NCI-H345 treated with DMSO at 0.1 percent for 48 hours (cell line): ENCODE measurements at regions not wholly inside any gene's neighbourhood (a gene's known extent, or its start where the extent isn't known, plus 50 kb on each side); places are given as distances from the start of the nearest gene placed in this dataset.

Source experiments
- DNase-seq: peaks from one replicate; lab custom pipeline; 2025; ENCODE audit not compliant: unreplicated experiment; lab: John Stamatoyannopoulos, UW

DNA sequence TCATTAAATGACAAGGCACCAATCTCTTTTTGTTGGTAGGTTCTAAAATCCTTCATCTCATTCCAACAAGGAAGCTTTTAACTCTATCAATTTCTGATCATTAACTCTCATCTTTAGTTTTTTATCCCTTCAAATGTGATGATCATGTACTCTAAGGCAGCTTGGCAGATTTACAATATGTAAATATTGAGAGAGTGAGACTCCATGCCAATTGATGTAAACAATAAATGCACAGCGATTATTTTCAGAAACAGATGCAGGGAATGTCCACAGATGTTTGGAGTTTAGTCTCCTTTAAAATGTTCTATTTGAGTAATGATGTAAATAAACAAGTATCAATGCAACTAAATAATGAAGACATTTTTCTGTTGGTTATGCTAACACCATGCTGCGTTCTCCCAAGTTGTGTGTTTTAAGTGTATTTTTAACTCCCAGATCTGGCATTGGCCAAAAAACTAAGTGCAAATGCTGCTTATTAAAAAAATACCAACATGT, 213.8 kb downstream of the AHR start:
- DNase-seq: no peak

DNA sequence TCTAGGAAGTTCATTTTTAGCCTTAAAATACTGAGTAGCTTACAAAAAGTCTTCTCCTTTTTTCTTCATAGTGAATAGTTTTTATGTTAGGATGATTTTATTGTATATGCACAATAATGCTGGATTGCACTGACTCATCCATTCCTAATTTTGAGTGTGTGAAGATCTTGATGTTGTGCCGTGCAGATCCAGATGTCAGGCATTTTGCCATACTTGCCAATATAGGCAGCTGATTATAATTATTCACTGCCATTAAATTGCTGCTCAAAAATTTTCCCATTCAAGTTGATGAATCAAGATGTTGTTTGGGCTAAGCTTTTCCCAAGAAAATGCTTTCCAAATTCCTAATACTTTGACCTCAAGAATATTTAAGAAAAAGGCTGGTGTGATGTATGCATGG, 218.3 kb downstream of the AHR start:
- DNase-seq: no peak

DNA sequence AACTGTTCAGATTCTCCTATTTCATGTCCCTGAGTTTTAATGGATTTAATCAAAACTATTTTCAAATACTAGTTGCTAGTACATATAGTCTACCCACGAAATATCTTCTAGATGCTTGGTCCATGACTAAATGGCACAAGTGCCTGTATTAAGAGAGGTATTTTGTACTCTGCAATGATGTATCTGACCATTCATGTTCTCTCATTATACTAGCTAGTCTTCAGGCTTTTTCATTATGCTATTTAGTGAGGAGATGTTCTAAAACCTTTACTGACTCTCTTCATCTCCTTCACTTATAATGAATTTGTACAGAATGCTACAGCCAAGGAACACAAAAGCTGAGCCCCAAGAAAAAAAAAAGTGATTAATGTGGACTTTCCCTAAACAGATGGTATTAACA, 222.5 kb downstream of the AHR start:
- no peak for DNase-seq

DNA sequence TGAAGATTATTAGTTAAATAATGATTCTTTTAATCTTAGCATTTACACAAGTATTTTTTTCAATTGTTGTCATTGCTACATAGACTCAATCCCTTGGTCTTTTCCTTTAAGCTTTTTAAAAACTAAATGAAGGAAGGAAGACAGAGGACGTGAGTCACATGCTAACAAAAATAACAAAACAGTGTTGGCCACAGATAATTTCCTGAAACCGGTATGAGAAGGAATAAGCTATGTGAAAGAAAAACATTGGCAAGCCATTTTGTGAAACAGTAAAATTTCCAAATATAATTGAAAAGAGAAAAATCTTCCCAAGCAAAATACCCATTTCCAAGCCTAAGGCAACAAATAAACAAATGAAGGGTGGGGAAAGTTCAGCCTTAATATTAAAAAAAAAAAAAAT, 223.0 kb downstream of the AHR start:
- no peak for DNase-seq

DNA sequence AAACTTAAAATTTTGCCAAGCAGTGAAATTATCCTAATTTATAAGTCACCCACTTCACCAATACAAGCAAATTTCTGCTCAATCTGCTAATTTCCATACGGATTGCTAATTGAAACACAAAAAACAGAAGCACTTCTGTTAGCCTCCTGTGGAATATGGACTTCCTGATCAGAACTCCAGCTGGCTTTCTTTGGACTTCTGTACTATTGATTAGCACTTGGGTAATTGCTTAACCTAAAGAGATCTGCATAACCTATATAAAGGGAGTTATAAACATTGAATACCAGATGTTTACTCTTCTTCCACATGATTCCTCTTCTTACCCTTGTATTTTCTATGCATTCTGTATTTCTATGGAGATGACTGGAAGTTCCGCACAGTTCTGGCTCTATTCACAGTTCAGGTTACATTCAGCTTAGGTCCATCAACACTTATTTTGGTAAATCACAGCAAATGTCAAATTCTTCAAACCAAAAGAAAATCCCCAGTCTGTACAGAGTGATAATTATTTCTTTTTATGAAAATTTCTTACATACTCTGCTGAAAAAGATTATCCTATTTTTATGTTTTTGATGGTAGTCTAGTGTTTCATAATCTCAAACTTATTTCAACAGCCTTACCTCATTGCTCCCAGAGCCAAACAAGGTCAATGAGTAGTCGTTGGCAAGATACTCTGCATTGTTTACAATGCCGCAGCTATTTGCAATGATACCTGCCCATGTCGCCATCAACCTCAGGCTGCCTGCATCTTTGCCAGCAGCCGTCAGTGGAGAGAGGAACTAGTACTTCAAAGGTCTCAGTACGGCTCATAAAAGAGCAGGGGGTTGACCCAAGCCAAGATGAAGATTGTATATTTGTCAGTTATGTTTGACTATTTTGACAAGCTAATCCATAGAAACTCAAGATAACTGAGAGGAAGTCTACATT, 225.6 kb downstream of the AHR start:
- no peak for DNase-seq

DNA sequence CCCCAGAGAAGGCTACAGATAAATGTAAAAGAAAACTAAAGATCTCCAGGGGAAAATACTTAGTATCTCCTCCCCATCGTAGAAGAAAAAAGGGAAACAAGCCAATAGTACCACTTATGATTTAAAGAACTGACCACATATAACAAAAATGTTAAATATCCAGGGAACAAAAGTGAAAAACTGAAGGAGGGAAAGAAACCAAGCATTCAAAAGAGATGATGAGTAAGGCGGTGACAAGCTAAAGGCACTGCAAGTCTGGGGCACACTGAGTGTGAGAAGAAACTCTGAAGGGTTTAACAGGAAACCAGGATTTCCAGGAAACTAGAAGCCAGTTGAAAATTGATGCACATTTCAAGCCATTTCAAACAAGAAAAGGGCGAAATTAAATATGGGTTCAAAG, 226.3 kb downstream of the AHR start:
- DNase-seq: no peak

DNA sequence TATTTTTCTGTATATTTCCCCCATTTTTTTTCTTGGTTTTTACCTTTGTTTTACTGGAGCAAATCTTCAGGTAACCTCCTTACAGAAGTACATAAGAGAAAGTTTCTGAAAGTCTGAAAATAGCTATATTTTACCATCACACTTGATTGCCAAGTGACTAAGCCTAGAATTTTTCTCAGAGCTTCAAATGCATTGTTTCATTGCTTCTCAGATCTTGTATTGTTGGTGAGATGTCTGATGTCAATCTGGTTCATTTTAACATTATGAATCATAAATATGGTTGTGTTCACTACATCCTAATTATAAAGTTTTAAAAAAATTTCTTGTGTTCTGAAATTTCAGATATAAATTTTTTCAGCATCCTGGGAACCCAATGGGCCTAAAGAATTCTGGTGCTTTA, 228.2 kb downstream of the AHR start:
- DNase-seq: no peak

DNA sequence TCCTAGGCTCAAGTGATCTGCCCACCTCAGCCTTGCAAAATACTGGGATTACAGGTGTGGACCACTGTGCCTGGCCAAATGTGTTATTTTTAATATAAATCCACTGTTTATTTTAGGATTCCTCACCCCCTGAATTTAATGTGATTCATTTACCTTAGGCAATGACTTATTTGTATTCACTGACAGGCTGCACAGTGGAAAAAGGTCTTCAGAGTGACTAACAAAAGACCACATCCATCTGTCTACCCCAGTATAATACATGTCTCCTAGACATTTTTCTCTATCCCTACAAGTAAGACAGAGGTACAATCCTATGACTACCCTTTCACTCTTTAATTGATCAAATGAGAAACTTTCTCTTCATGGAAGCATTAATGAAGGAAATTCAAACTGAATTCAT, 230.2 kb downstream of the AHR start:
- DNase-seq: no peak

DNA sequence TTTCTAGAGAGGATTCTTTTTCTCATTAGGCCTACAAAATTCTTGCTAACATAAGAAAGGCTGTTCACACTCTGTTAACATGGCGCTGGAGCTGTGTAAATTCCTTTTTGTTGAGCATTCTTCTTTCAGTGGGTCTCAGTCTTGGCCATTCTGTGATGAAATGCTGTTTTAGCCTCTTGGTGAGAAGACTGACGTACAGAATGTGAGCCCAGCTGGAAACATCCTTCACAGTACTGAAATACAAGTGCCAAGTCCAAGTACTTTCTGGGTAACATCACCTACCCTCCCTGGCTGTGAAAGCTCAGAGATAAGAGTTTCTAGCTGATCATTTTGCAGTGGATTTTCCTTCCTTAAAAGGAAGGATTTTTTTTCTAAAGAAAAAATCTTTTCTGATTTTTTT, 231.8 kb downstream of the AHR start:
- DNase-seq: no peak

DNA sequence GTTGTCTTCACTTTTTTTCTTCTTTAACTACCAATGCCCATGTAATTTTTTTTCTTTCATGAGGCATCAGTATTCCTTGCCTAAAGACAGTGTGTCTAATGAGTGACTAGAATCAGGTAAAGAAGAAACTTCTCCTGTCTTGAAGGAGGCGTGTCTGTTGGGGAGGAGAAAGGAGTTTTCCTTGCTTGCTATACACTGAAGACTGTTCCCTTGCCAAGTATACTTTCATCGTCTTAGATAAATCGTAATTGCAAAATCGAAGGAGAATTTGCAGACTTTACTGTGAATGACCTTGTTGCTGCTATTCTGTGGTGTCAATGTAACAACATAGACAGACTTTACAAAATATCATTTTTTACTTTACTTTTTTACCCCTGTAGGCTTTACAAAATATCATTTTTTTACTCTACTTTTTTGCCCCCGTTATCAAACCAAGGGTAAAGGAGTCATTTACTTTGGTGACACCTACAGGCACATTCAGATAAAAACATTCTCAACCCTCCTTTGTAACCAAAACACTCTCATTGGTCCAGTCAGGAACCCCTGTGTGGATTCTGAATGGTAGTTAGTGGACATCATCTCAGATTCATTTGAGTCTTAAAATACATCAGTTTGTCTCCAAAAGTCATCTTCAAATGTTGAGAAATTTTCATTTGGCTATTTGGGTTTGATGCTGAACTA, 232.4 kb downstream of the AHR start:
- no peak for DNase-seq

DNA sequence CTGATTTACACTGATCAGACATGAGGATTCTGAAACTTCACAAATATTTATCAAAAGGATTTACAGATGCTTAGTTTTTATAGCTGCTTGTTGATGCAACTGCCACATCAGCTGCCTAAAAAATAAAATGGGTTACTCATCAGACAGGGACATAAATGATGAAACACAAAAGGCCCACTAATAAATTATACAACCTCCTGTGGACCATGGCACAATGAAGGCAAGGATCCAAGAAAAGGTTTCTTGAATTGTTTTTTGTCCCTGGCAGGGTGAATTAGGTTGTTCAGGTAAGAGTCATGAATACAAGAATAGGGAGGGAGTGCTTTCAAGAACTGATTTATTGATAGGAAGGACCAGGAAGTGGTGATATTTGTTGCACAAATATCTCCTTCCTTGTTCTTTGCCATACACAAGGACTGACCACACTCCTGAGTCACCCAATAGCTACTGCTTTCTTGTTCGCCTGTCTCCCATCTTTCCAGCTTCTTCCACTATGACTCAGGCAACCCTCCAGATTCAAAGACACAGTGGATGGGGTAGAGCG, 234.5 kb downstream of the AHR start:
- DNase-seq: no peak

DNA sequence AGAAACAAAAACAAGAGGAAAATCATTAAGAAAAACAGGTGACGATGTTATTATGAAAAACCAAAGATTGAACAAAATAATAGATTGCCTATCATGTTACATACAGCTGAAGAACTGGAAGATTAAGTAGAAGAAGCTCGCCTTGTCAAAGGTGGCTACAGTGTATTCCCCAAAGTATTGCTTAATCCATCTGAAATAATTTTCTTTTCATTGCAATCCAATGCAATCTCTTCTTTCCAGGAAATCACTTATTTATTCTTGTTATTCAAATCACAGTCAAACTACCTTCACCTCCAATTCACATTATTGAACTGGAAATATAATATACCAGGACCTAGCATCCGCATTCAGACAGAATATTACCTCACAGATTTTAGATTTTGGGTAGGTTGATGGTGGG, 235.9 kb downstream of the AHR start:
- DNase-seq: no peak

DNA sequence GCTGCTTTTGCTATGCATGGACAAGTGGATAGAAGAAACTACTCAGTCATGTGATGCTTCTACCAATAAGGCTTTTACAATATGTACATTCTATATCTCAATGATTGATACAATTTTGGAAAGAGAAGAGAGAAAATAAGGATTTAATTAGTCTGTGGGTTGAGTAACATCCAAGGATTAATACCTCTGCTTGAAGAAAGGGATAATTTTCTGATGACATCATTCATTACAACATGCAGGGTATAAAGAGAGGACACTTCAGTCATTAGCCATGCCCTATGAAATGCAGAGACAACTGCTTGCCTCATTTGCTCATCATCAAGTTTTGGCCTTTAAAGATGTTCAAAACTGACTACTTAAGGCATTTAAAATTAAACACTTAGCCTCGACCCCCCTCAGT, 237.3 kb downstream of the AHR start:
- no peak for DNase-seq

DNA sequence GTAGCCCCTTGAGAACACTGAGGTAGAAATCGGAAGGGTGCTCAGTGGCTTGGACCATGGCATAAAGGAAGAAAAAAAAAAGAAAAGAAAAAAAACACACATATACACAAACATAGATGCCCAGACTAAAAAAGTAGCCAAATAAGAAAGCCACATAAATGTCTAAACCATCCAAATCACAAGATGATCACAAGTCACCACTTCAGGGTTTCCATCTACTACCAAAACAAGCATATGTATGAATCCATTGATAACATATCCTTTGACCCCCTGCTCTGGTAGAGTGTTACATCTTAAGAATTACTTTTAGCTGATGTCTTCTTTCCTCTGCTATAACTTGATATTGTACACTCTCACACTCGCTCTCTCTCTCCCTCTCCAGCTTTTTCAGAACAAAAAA, 245.9 kb downstream of the AHR start:
- DNase-seq: no peak

DNA sequence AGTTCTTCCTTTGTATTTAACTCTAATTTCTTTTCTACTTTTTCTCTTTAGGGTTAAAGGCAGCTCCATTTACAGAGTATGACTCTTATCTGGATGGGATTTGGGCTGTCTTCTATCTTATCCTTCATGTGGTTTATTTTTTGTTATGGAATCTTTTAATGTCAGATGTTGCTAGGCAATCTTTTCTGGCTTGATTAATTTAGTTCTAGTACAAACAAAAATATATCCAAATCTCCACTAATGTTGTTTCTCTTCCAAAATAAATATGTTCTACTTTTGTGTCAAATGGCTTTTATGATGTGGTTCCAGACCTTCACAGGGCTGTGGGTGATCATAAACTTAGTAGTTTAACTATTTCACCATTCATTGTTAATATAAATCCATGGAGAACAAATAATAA, 246.9 kb downstream of the AHR start:
- no peak for DNase-seq

DNA sequence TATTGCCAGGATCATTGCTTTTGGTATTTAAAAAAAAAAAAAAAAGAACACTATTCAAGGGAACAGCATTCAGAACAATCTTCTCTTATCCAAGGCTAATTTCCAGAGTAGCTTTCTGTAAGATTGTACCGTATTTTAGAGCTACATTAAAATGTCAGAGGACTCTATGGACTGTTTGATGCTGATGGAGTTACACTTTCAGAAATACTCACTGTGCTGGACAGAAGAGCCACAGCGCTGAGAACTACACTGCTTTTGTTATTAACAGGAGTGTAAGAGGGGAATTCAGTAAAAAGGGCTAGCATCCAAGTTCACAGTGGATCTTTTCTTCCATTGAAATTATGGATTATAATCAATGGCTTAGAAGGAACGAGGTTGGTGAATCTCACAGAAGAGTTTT, 247.7 kb downstream of the AHR start:
- no peak for DNase-seq

DNA sequence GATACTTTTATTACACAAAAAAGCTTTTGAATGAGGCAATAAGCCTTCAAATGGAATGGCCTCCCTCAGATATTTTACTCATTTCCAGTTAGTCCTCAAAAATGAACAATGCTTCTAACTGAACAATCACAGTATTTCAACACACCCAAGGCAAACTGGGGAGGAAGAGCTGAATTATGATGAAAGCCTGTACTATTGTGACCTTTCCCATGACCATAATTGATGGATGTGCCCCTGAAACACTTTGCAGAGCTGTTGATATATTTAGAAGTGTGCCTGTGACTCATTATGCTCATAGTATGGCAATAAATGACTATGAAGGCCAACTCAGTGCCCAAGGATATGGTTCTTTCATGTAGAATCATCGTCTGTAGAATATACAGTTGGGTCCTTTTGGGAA, 248.1 kb downstream of the AHR start:
- DNase-seq: no peak

DNA sequence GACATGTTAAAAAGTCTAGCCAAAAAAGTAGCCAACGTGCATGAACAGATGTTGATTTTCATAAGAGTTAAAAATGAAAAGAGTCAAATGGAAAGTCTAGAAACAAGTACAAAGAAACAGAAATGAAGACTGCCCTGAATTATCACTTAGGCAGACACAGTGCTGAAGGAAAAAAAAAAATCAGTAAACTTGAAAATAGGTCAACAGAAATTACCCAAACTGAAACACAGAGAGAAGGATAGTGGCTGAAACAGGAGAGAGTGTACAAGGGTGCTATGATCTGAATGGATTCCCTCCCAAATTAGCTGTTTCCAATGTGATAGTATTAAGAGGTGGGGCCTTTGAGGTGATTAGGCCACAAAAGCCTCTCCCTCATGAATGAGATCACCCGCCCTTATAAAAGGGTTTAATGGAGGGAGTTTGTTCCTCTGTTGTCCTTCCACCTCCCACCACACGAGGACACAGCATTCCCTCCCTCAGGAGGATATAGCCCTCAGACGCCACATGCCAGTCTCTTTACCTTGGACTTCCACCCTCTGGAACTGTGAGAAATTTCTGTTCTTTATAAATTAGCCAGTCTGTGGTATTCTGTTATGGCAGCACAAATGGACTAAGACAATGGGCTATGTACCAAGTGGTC, 249.7 kb downstream of the AHR start:
- DNase-seq: no peak

DNA sequence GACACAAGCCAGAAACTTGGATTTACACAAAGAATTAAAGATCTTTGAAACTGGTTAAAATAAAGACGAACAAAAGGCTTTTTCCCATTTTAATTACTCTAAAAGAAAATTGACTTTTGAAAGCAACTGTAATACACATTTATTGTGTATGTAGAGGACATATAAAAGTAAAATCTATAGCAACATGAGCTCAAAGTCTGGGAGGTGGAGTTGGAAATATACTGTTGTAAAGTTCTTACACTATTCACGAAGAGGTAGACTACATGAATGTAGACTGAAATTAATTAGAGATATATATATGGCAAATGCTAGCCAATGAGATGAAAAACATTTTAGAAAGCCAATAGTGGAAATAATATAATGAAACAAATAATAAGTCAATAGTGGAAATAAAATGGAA, 251.0 kb downstream of the AHR start:
- no peak for DNase-seq

DNA sequence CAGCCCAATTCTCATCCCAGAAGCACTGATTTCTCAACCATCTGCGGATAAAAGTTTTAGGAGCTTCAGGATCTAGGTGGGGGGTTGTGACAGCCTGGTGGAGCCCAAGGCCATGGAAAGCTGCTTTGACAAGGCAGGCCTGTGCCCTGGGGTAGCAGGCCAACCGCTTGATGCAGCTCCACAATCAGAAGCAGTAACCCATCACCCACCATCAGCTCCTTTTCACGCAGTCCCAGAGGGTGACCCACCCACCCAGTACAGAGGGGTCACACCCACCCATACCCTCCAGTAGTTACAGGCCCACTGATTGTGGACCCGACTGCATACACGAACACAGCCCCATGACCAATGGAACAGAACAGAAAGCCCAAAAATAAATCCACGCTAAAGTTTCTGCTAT, 253.9 kb downstream of the AHR start:
- DNase-seq: no peak

DNA sequence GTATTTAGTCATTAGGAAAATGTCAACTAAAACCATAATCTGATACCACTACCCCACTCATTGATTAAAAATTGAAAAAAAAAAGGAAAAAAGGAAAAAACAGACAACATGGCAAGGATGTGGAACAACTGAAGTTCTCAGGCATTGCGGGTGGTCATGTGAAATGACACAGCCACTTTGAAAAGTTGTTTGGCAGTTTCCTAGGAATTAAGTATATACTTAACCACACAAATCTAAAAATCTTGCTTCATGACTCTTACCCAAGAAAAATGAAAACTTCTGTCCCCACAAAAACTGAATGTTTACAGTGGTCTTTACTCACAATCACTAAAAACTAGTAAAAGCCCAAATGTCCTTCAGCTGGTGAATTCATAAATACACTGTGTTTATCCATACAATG, 254.5 kb downstream of the AHR start:
- DNase-seq: no peak
